ENCODE measurements at regions not wholly inside any gene's neighbourhood (a gene's known extent, or its start where the extent isn't known, plus 50 kb on each side); places are given as distances from the start of the nearest gene placed in this dataset.

GRCh38 chr5:4518903-4519672 lies 621.0 kb upstream of the ADAMTS16 start:
- TF ChIP-seq POLR2A (IDR thresholded peaks at IDR 0.05) (no peak), CTCF (IDR thresholded peaks at IDR 0.05) (no peak), POLR2AphosphoS5 (IDR thresholded peaks at IDR 0.05) (no peak), EP300 (IDR thresholded peaks at IDR 0.05) (no peak)
